ENCODE measurements at regions not wholly inside any gene's neighbourhood (a gene's known extent, or its start where the extent isn't known, plus 50 kb on each side); places are given as distances from the start of the nearest gene placed in this dataset.
"Not testable (repeated sequence)": the region's sequence is repeated elsewhere in the genome, so short reads cannot be mapped to it uniquely, and the experiment has no call there.

DNA sequence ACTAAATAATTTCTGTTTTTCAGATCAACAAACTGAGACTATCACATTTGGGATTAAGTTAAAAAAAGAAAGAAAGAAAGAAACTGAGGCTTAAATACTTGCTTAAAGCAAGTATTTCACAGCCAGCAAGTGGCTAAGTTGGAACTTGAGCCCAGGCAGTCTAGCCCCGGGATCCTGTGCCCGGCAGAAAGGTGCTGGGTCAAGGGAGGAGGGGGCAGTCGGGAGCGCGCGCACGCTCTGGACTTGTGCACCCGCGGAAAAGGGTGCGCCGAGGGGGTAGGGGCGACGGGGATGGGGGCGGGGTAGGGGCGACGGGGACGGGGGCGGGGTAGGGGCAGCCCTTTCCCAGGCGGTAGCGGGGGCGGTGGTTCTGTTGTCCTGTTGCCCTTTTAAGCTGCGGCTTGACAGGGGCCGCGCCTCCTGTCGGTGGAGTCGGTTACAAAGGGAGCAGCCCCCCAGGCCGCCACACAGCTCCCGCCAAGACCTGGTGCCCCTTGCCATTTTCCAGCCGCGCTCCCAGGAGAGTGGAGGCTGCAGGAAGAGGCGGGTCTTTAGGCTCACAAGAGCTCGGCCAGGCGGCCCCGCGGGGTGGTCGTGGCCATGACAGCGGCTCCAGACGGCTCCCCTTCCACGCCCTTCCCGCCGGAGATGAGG, 60.6 kb downstream of the GOLGA8T start:
- not testable (repeated sequence) for DNase-seq (ENCODE audit: low spot score in 2 of 2); H3K27ac Mint-ChIP-seq (ENCODE audit: low read depth); H3K27me3 Mint-ChIP-seq; H3K36me3 Mint-ChIP-seq (ENCODE audit: insufficient read depth); H3K4me1 Mint-ChIP-seq; H3K4me3 Mint-ChIP-seq; H3K9me3 Mint-ChIP-seq
- ATAC-seq (replicated peaks; ENCODE audit: extremely low read depth, poor library complexity, severe bottlenecking) = peak; percentile 3

- DNase-seq (ENCODE audit: low spot score in 2 of 2) (peak in 1 of 2 donors; percentile 31), ATAC-seq (replicated peaks; ENCODE audit: extremely low read depth, poor library complexity, severe bottlenecking) (peak; percentile 42)
- H3K4me3 Mint-ChIP-seq; H3K36me3 Mint-ChIP-seq (ENCODE audit: insufficient read depth); H3K27me3 Mint-ChIP-seq; H3K9me3 Mint-ChIP-seq; H3K27ac Mint-ChIP-seq (ENCODE audit: low read depth); H3K4me1 Mint-ChIP-seq: not testable (repeated sequence)
These were observed 61.1 kb downstream of the GOLGA8T start for GRCh38 chr15:30196009-30196375.

DNA sequence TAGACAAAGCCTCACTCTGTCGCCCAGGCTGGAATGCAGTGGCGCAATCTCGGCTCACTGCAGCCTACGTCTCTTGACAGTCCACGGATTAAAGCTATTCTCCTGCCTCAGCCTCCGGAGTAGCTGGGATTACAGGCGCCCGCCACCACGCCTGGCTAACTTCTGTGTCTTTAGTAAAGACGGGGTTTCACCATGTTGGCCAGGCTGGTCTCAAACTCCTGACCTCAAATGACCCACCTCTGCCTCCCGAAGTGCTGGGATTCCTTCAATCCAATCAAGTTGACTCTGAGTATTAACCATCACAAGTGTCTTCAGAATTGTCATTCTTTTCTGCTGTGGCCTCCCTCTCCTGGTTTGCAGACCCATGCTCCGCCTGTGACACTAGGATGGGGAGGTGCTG, 61.9 kb downstream of the GOLGA8T start:
- not testable (repeated sequence) for H3K36me3 Mint-ChIP-seq (ENCODE audit: insufficient read depth); H3K9me3 Mint-ChIP-seq; H3K4me3 Mint-ChIP-seq; H3K27ac Mint-ChIP-seq (ENCODE audit: low read depth); H3K4me1 Mint-ChIP-seq; H3K27me3 Mint-ChIP-seq; DNase-seq (ENCODE audit: low spot score in 2 of 2); ATAC-seq (replicated peaks; ENCODE audit: extremely low read depth, poor library complexity, severe bottlenecking)

GRCh38 chr15:30201517-30201916, 66.7 kb downstream of the GOLGA8T start:
- not testable (repeated sequence) for H3K27me3 Mint-ChIP-seq; H3K9me3 Mint-ChIP-seq; H3K4me1 Mint-ChIP-seq; ATAC-seq (replicated peaks; ENCODE audit: extremely low read depth, poor library complexity, severe bottlenecking); H3K36me3 Mint-ChIP-seq (ENCODE audit: insufficient read depth); H3K27ac Mint-ChIP-seq (ENCODE audit: low read depth); DNase-seq (ENCODE audit: low spot score in 2 of 2); H3K4me3 Mint-ChIP-seq

- H3K36me3 Mint-ChIP-seq (ENCODE audit: insufficient read depth); H3K9me3 Mint-ChIP-seq; H3K4me1 Mint-ChIP-seq; DNase-seq (ENCODE audit: low spot score in 2 of 2); ATAC-seq (replicated peaks; ENCODE audit: extremely low read depth, poor library complexity, severe bottlenecking); H3K4me3 Mint-ChIP-seq; H3K27me3 Mint-ChIP-seq; H3K27ac Mint-ChIP-seq (ENCODE audit: low read depth): not testable (repeated sequence)
These were observed 78.9 kb downstream of the GOLGA8T start for GRCh38 chr15:30213733-30214132.

- not testable (repeated sequence) for ATAC-seq (replicated peaks; ENCODE audit: extremely low read depth, poor library complexity, severe bottlenecking); DNase-seq (ENCODE audit: low spot score in 2 of 2); H3K27ac Mint-ChIP-seq (ENCODE audit: low read depth); H3K4me1 Mint-ChIP-seq; H3K27me3 Mint-ChIP-seq; H3K36me3 Mint-ChIP-seq (ENCODE audit: insufficient read depth); H3K9me3 Mint-ChIP-seq; H3K4me3 Mint-ChIP-seq
These were observed 87.0 kb downstream of the GOLGA8T start for GRCh38 chr15:30221803-30222202.

DNA sequence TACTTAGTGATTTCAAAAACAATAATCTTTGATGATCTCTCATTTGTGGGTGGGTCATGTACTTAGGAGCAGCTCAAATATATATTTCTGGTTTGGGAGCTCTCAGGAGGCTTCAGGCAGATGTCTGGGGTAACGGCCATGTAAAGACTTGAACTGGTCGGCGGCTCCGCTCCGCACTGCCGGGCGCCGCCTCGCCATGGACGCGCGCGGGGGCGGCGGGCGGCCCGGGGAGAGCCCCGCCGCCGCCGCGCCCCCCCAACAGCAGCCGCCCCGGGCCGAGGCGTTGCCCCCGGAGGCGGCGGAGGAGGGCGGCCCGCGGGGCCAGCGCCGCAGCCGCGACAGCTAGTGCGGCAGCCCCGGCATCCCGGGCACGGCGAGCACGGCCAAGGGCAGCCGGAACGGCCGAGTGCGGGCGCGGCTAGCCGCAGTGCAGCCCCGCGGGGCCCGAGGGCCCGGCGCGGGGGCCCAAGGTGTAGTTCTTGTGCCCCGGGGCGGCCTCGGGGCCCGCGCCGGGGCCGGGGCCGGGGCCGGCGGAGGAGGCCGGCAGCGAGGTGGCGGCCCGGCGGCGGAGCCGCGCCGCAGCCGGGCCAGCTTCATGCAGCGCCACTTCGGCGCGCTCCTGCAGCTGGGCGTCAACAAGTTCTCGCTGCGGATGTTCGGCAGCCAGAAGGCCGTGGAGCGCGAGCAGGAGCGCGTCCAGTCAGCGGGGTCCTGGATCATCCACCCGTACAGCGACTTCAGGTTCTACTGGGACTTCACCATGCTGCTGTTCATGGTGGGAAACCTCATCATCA, 88.1 kb downstream of the GOLGA8T start:
- not testable (repeated sequence) for H3K27ac Mint-ChIP-seq (ENCODE audit: low read depth); H3K9me3 Mint-ChIP-seq; H3K4me3 Mint-ChIP-seq; H3K4me1 Mint-ChIP-seq; H3K27me3 Mint-ChIP-seq; H3K36me3 Mint-ChIP-seq (ENCODE audit: insufficient read depth); DNase-seq (ENCODE audit: low spot score in 2 of 2)
- ATAC-seq (replicated peaks; ENCODE audit: extremely low read depth, poor library complexity, severe bottlenecking) = peak; percentile 14

GRCh38 chr15:30225233-30225891, 90.5 kb downstream of the GOLGA8T start:
- not testable (repeated sequence) for H3K36me3 Mint-ChIP-seq (ENCODE audit: insufficient read depth); H3K27ac Mint-ChIP-seq (ENCODE audit: low read depth); DNase-seq (ENCODE audit: low spot score in 2 of 2); H3K9me3 Mint-ChIP-seq; H3K4me1 Mint-ChIP-seq; ATAC-seq (replicated peaks; ENCODE audit: extremely low read depth, poor library complexity, severe bottlenecking); H3K4me3 Mint-ChIP-seq; H3K27me3 Mint-ChIP-seq

- not testable (repeated sequence) for H3K4me3 Mint-ChIP-seq; H3K27ac Mint-ChIP-seq (ENCODE audit: low read depth); H3K9me3 Mint-ChIP-seq; ATAC-seq (replicated peaks; ENCODE audit: extremely low read depth, poor library complexity, severe bottlenecking); H3K36me3 Mint-ChIP-seq (ENCODE audit: insufficient read depth); H3K4me1 Mint-ChIP-seq; H3K27me3 Mint-ChIP-seq; DNase-seq (ENCODE audit: low spot score in 2 of 2)
These were observed 126.7 kb downstream of the GOLGA8T start for GRCh38 chr15:30261432-30262141.

GRCh38 chr15:30262142-30262460, 127.2 kb downstream of the GOLGA8T start:
- H3K9me3 Mint-ChIP-seq; H3K36me3 Mint-ChIP-seq (ENCODE audit: insufficient read depth); DNase-seq (ENCODE audit: low spot score in 2 of 2); H3K27me3 Mint-ChIP-seq; H3K4me3 Mint-ChIP-seq; H3K27ac Mint-ChIP-seq (ENCODE audit: low read depth); H3K4me1 Mint-ChIP-seq: not testable (repeated sequence)
- ATAC-seq (replicated peaks; ENCODE audit: extremely low read depth, poor library complexity, severe bottlenecking) = peak; percentile 54

- not testable (repeated sequence) for H3K4me1 Mint-ChIP-seq; ATAC-seq (replicated peaks; ENCODE audit: extremely low read depth, poor library complexity, severe bottlenecking); H3K36me3 Mint-ChIP-seq (ENCODE audit: insufficient read depth); H3K4me3 Mint-ChIP-seq; DNase-seq (ENCODE audit: low spot score in 2 of 2); H3K27me3 Mint-ChIP-seq; H3K27ac Mint-ChIP-seq (ENCODE audit: low read depth); H3K9me3 Mint-ChIP-seq
These were observed 129.1 kb downstream of the GOLGA8T start for GRCh38 chr15:30264000-30264399.

- H3K4me1 Mint-ChIP-seq; DNase-seq (ENCODE audit: low spot score in 2 of 2); H3K27me3 Mint-ChIP-seq; H3K27ac Mint-ChIP-seq (ENCODE audit: low read depth); H3K4me3 Mint-ChIP-seq; H3K36me3 Mint-ChIP-seq (ENCODE audit: insufficient read depth); ATAC-seq (replicated peaks; ENCODE audit: extremely low read depth, poor library complexity, severe bottlenecking); H3K9me3 Mint-ChIP-seq: not testable (repeated sequence)
These were observed 98.0 kb downstream of the CHRFAM7A start for GRCh38 chr15:30295150-30295844.
